ENCODE measurements at regions not wholly inside any gene's neighbourhood (a gene's known extent, or its start where the extent isn't known, plus 50 kb on each side); places are given as distances from the start of the nearest gene placed in this dataset.

DNA sequence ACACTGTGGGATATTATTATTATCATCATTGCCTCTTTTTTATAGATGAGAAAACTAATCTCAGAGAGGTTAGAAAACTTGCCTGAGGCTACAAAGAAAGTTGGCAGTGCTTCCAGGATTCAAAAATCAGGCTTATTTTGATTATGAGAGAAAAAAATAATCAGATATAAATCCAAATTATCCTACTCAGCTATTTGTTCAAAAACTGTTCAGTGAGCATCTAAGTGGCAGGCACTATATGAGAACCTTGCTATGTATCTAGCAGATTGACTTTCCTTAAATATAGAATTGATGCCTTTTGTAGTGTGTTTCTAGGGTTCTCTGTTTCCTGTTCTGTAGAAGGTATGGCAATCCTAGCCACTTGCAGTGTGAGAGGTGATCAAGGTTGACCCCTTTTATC is 60.0 kb upstream of the SLC35B4 start:
- intact Hi-C loops (cut with micrococcal nuclease) = no loop called here
- Mint-ChIP-seq H3K9me3 (no peaks in the 10 kb centered on the region), H3K27me3 (ENCODE audit: low read depth in 2 of 2) (peaks cover 10 to 25% of the 10 kb centered on the region in 2 donors), H3K27ac (no peak overlapping the region), H3K36me3 (no peaks in the 10 kb centered on the region), H3K4me1 (no peaks in the 10 kb centered on the region), H3K4me3 (no peak overlapping the region)
- ATAC-seq = no peak
- Histone ChIP-seq H3K4me3 (ENCODE audit: low read length) (no peak overlapping the region), H3K4me1 (ENCODE audit: control insufficient read depth, insufficient read depth, low read length) (no peaks in the 10 kb centered on the region), H3K9me3 (ENCODE audit: control insufficient read depth, insufficient read depth, low read length) (no peaks in the 10 kb centered on the region), H3K27me3 (ENCODE audit: control insufficient read depth, insufficient read depth, low read length) (no peaks in the 10 kb centered on the region), H3K36me3 (ENCODE audit: control insufficient read depth, insufficient read depth, low read length) (no peaks in the 10 kb centered on the region), H3K27ac (ENCODE audit: low read length) (no peak overlapping the region)
- DNase-seq = no peak
- TF ChIP-seq, protein P1, sequence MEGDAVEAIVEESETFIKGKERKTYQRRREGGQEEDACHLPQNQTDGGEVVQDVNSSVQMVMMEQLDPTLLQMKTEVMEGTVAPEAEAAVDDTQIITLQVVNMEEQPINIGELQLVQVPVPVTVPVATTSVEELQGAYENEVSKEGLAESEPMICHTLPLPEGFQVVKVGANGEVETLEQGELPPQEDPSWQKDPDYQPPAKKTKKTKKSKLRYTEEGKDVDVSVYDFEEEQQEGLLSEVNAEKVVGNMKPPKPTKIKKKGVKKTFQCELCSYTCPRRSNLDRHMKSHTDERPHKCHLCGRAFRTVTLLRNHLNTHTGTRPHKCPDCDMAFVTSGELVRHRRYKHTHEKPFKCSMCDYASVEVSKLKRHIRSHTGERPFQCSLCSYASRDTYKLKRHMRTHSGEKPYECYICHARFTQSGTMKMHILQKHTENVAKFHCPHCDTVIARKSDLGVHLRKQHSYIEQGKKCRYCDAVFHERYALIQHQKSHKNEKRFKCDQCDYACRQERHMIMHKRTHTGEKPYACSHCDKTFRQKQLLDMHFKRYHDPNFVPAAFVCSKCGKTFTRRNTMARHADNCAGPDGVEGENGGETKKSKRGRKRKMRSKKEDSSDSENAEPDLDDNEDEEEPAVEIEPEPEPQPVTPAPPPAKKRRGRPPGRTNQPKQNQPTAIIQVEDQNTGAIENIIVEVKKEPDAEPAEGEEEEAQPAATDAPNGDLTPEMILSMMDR (IDR thresholded peaks at IDR 0.05) = no peak

DNA sequence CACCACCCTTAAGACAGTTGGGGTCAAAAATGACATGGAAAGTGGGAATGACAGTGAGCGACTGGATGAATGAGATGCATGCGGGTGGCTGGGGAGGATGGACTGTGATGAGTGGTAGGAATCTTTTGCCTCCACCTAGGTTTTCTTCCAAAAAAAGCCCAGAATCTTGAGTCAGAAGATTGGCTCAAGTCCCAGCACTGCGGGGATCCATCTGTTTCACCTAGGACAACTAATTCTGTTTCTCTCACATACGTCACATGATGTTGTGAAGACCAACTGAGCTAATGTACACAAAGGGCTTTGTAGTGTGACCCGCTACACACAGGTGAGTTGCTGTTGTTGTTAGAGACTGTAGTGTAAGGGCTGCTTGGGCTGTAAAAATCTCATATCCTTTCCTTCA is 58.5 kb upstream of the SLC35B4 start:
- WGBS (ENCODE audit: insufficient coverage) = 89% methylated on average over 4 of the region's 5 CpGs
- DNase-seq = no peak
- no peaks in the 10 kb centered on the region for H3K36me3 ChIP-seq (ENCODE audit: control insufficient read depth, insufficient read depth, low read length)
- H3K4me3 Mint-ChIP-seq = no peak overlapping the region
- H3K27ac ChIP-seq (ENCODE audit: low read length) = no peak overlapping the region
- H3K27ac Mint-ChIP-seq = no peak overlapping the region
- H3K9me3 ChIP-seq (ENCODE audit: control insufficient read depth, insufficient read depth, low read length) = no peaks in the 10 kb centered on the region
- ATAC-seq = no peak
- H3K4me3 ChIP-seq (ENCODE audit: low read length) = no peak overlapping the region
- H3K9me3 Mint-ChIP-seq = no peaks in the 10 kb centered on the region
- H3K36me3 Mint-ChIP-seq = no peaks in the 10 kb centered on the region
- TF ChIP-seq, protein P1 (IDR thresholded peaks at IDR 0.05) = no peak
- H3K4me1 ChIP-seq (ENCODE audit: control insufficient read depth, insufficient read depth, low read length) = no peaks in the 10 kb centered on the region
- intact Hi-C loops (cut with micrococcal nuclease) = no loop called here
- H3K27me3 Mint-ChIP-seq (ENCODE audit: low read depth in 2 of 2) = peaks cover 13 to 31% of the 10 kb centered on the region in 2 donors
- no peaks in the 10 kb centered on the region for H3K4me1 Mint-ChIP-seq
- no peaks in the 10 kb centered on the region for H3K27me3 ChIP-seq (ENCODE audit: control insufficient read depth, insufficient read depth, low read length)

- Histone ChIP-seq H3K27me3 (ENCODE audit: control insufficient read depth, insufficient read depth, low read length) (no peaks in the 10 kb centered on the region), H3K36me3 (ENCODE audit: control insufficient read depth, insufficient read depth, low read length) (no peaks in the 10 kb centered on the region), H3K4me1 (ENCODE audit: control insufficient read depth, insufficient read depth, low read length) (no peaks in the 10 kb centered on the region), H3K9me3 (ENCODE audit: control insufficient read depth, insufficient read depth, low read length) (no peaks in the 10 kb centered on the region), H3K27ac (ENCODE audit: low read length) (no peak overlapping the region), H3K4me3 (ENCODE audit: low read length) (no peak overlapping the region)
- DNase-seq = no peak
- Mint-ChIP-seq H3K27ac (no peak overlapping the region), H3K4me1 (no peaks in the 10 kb centered on the region), H3K4me3 (no peak overlapping the region), H3K27me3 (ENCODE audit: low read depth in 2 of 2) (peaks cover 17 to 35% of the 10 kb centered on the region in 2 donors), H3K9me3 (no peaks in the 10 kb centered on the region), H3K36me3 (no peaks in the 10 kb centered on the region)
- TF ChIP-seq, protein P1 (IDR thresholded peaks at IDR 0.05) = no peak
- intact Hi-C loops (cut with micrococcal nuclease) = no loop called here
- ATAC-seq = no peak
- 75% methylated on average over 4 of the region's 4 CpGs for WGBS (ENCODE audit: insufficient coverage)
Observed at GRCh38 chr7:134374791-134375190, 58.1 kb upstream of the SLC35B4 start.

DNA sequence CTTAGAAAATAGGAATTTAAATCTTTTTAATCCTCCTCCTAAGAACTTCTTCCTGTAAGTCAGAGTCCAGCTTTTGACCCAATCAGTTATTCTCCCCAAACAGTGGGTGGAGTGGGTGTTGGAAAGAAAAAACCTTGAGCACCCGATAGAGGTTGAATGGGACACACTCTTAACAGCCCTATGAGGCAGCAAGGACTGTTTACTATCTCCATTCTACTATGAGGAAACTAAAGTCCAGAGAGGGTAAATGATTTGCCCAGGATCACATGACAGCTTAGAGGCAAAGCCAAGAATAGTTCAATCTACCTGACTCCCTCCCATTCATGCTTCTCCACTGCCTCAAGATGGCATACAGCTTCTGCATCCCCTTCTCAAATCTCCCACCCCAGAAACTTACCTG is 57.6 kb upstream of the SLC35B4 start:
- intact Hi-C loops (cut with micrococcal nuclease) = no loop called here
- H3K4me1 Mint-ChIP-seq = no peaks in the 10 kb centered on the region
- no CpG with 5 or more reads among the region's 1 CpG for WGBS (ENCODE audit: insufficient coverage)
- TF ChIP-seq, protein P1 (IDR thresholded peaks at IDR 0.05) = no peak
- ATAC-seq (no peak), DNase-seq (no peak)
- no peaks in the 10 kb centered on the region for H3K36me3 ChIP-seq (ENCODE audit: control insufficient read depth, insufficient read depth, low read length)
- H3K9me3 Mint-ChIP-seq = no peaks in the 10 kb centered on the region
- no peaks in the 10 kb centered on the region for H3K9me3 ChIP-seq (ENCODE audit: control insufficient read depth, insufficient read depth, low read length)
- no peaks in the 10 kb centered on the region for H3K27me3 ChIP-seq (ENCODE audit: control insufficient read depth, insufficient read depth, low read length)
- H3K27me3 Mint-ChIP-seq (ENCODE audit: low read depth in 2 of 2) = peaks cover 21 to 38% of the 10 kb centered on the region in 2 donors
- H3K4me3 Mint-ChIP-seq = no peak overlapping the region
- no peak overlapping the region for H3K4me3 ChIP-seq (ENCODE audit: low read length)
- no peaks in the 10 kb centered on the region for H3K4me1 ChIP-seq (ENCODE audit: control insufficient read depth, insufficient read depth, low read length)
- no peaks in the 10 kb centered on the region for H3K36me3 Mint-ChIP-seq
- no peak overlapping the region for H3K27ac ChIP-seq (ENCODE audit: low read length)
- no peak overlapping the region for H3K27ac Mint-ChIP-seq

Data from natural killer cell (primary cell).